Spleen (tissue), 11 donors: ENCODE measurements at regions not wholly inside any gene's neighbourhood (a gene's known extent, or its start where the extent isn't known, plus 50 kb on each side); places are given as distances from the start of the nearest gene placed in this dataset.

Experiments used
- DNase-seq: peaks from one replicate; pipeline ENCODE4 v3.0.0-alpha.2; 2020
- H3K27ac ChIP-seq, 8 donors: fragments of 200-600 bp; sonication (generic) in 7 of 8; 1 replicate in 4 of 8; 2 replicates in 4 of 8; pipeline versions ENCODE4 v1.5.0 to v1.8.0; 2016 to 2021; ENCODE audit warnings: inconsistent platforms in 4 of 8, mild to moderate bottlenecking in 4 of 8, moderate library complexity in 1 of 8
- H3K27me3 ChIP-seq, 7 donors: fragments of 200-600 bp; sonication (generic) in 6 of 7; replicated peaks in 1 of 7; 1 replicate in 4 of 7; 2 replicates in 3 of 7; pipeline versions ENCODE4 v1.5.0 to v1.8.0; 2016 to 2021; ENCODE audit warnings: inconsistent platforms in 3 of 7, mild to moderate bottlenecking in 1 of 7
- H3K36me3 ChIP-seq, 6 donors: fragments of 200-600 bp; sonication (generic) in 5 of 6; 1 replicate in 4 of 6; 2 replicates in 2 of 6; pipeline versions ENCODE4 v1.5.0 to v1.8.0; 2016 to 2021; ENCODE audit warnings: inconsistent platforms in 2 of 6
- H3K4me1 ChIP-seq, 6 donors: fragments of 200-600 bp; sonication (generic) in 5 of 6; 1 replicate in 3 of 6; 2 replicates in 3 of 6; pipeline versions ENCODE4 v1.5.0 to v1.8.0; 2016 to 2021; ENCODE audit warnings: inconsistent platforms in 3 of 6
- H3K4me3 ChIP-seq, 8 donors: fragments of 200-600 bp; sonication (generic) in 7 of 8; 1 replicate in 4 of 8; 2 replicates in 4 of 8; pipeline versions ENCODE4 v1.5.0 to v1.8.0; 2016 to 2021; ENCODE audit warnings: inconsistent platforms in 4 of 8, mild to moderate bottlenecking in 4 of 8, moderate library complexity in 2 of 8
- H3K9me3 ChIP-seq, 8 donors: fragments of 200-600 bp; sonication (generic) in 7 of 8; 1 replicate in 4 of 8; 2 replicates in 4 of 8; pipeline versions ENCODE4 v1.5.0 to v1.8.0; 2016 to 2021; ENCODE audit warnings: inconsistent platforms in 4 of 8
- POLR2A ChIP-seq, 3 donors: fragments of 450-650 bp; IDR thresholded peaks; one replicate each; pipeline ENCODE4 v1.5.1; 2017; ENCODE audit warnings: antibody characterized with exemption in 3 of 3, mild to moderate bottlenecking in 1 of 3
- POLR2AphosphoS5 ChIP-seq, 3 donors: sonication (generic); formaldehyde crosslinking; IDR thresholded peaks; one replicate each; pipeline ENCODE4 v1.5.1; 2017; ENCODE audit warnings: antibody characterized with exemption in 3 of 3
- WGBS, 5 donors: extraction: QIAGEN DNeasy Blood & Tissue Kit in 3 of 5; methylation state at CpG; one replicate each; pipeline versions ENCODE4 v1.1.5 to v1.1.7; 2013 to 2018; 5-methylcytosine and 5-hydroxymethylcytosine counted together
- intact Hi-C: fragments of 100-400 bp; cut with DNase I; formaldehyde crosslinking; loops from one replicate; pipeline ENCODE4 v1.15.0; 2023; ENCODE audit warnings: low total_unique reads
- TF ChIP-seq, protein P1 (sequence below), 11 experiments: fragments of 200-600 bp in 7 of 11; fragments of 450-650 bp in 4 of 11; sonication (generic) in 4 of 11; IDR thresholded peaks in 8 of 11; conservative IDR thresholded peaks in 3 of 11; 1 replicate in 7 of 11; 2 replicates in 4 of 11; pipeline versions ENCODE4 v1.4.0 to v1.8.0; 2016 to 2021; ENCODE audit warnings: antibody characterized with exemption in 11 of 11, inconsistent platforms in 4 of 11, mild to moderate bottlenecking in 1 of 11
- donor health status: healthy with polysubstance abuse.
- donor health status: DM: no; HTN: no; CAD: no; lungs with moderate emphysema.
- donor health status: DM: no; HTN: no; CAD: no.
- donor health status: Bipolar disorder and iron deficiency.
- donor health status: healthy.
- donor health status: DM: no; HTN: no; CAD: no.
- donor health status: DM: yes; HTN: yes; CAD: no.

DNA sequence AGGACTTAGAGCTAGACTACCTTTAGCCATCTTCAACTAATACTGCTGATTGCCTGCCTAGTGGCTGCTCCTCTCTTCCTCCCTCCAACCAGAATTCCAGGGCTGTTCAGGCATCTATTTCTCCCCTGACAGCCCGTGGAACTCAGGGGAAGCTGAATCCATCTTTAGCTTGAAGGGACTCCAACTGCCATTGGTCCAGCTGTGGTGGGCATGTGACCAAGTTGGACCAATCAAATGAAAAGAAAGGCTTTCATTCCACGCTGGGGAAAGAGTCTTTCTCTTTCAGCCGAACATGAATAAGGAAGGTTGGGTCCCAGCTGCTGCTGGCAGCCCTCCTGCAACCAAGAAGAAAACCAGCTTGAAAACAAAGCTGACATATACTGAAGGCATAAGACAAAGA, 168.5 kb upstream of the OBI1 start:
- no peaks in the 10 kb centered on the region for H3K4me1 ChIP-seq
- no peak for DNase-seq
- 52 to 71% (median 65%) methylated on average over 3 of the region's 3 CpGs for WGBS, 5 donors
- no peaks in the 10 kb centered on the region for H3K36me3 ChIP-seq
- TF ChIP-seq POLR2AphosphoS5 (IDR thresholded peaks at IDR 0.05), result no peak
- TF ChIP-seq, protein P1, sequence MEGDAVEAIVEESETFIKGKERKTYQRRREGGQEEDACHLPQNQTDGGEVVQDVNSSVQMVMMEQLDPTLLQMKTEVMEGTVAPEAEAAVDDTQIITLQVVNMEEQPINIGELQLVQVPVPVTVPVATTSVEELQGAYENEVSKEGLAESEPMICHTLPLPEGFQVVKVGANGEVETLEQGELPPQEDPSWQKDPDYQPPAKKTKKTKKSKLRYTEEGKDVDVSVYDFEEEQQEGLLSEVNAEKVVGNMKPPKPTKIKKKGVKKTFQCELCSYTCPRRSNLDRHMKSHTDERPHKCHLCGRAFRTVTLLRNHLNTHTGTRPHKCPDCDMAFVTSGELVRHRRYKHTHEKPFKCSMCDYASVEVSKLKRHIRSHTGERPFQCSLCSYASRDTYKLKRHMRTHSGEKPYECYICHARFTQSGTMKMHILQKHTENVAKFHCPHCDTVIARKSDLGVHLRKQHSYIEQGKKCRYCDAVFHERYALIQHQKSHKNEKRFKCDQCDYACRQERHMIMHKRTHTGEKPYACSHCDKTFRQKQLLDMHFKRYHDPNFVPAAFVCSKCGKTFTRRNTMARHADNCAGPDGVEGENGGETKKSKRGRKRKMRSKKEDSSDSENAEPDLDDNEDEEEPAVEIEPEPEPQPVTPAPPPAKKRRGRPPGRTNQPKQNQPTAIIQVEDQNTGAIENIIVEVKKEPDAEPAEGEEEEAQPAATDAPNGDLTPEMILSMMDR (IDR thresholded peaks at IDR 0.05 in 8 of 11, conservative IDR thresholded peaks at IDR 0.05 in 3 of 11), result no peak
- TF ChIP-seq POLR2A (IDR thresholded peaks at IDR 0.05), result no peak
- H3K9me3 ChIP-seq, result no peaks in the 10 kb centered on the region
- H3K27me3 ChIP-seq, result peaks cover 0 to 7% (median 0%) of the 10 kb centered on the region in 7 donors
- no peak overlapping the region for H3K4me3 ChIP-seq
- intact Hi-C loops, result no loop called here
- no peak overlapping the region for H3K27ac ChIP-seq

DNA sequence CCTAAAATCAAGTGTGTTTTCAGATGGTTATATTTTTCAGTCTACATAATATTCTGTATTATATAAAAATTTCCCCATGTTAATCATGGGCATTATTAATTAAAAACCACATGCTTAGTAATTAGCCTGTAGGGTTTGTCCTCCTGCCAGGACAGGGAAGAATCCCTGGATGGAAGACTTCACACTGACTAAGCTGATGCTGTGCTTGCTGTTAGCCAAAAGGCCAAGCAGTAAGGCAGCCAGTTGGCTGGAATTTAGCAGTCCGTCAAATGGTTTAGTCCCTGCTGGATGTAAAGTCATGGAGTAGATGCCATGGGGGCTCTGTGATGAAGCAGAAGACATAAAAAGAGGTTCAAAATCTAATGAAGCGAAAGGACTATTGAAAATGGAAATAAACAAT, 168.0 kb upstream of the OBI1 start:
- no peak for DNase-seq
- 53 to 89% (median 70%) methylated on average over 2 of the region's 2 CpGs for WGBS, 5 donors
- Histone ChIP-seq H3K9me3 (no peaks in the 10 kb centered on the region), H3K4me3 (no peak overlapping the region), H3K4me1 (no peaks in the 10 kb centered on the region), H3K36me3 (no peaks in the 10 kb centered on the region), H3K27me3 (peaks cover 0 to 7% (median 0%) of the 10 kb centered on the region in 7 donors), H3K27ac (no peak overlapping the region)
- intact Hi-C loops, result no loop called here
- TF ChIP-seq POLR2A (IDR thresholded peaks at IDR 0.05) (no peak), POLR2AphosphoS5 (IDR thresholded peaks at IDR 0.05) (no peak)
- TF ChIP-seq, protein P1 (IDR thresholded peaks at IDR 0.05 in 8 of 11, conservative IDR thresholded peaks at IDR 0.05 in 3 of 11), result no peak

DNA sequence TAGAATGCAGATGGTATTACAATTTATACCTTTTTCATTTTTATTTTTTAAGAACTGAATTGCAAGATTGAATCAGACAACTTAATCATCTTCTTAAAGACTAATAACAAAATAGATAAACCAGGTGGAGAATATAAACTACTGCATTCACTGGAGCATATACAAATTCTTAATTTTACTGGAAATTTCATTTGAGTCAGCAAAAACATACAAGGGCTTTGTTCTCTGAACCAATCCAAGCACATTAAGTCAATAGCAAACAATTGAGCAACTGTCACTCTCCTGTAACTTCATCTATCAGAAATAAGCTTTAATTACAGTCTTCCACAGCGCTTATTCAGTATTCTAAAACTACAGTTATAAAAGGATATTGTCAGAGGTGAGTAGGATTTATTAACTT, 167.4 kb upstream of the OBI1 start:
- intact Hi-C loops, result no loop called here
- Histone ChIP-seq H3K4me1 (no peaks in the 10 kb centered on the region), H3K9me3 (no peaks in the 10 kb centered on the region), H3K27me3 (peaks cover 0 to 7% (median 0%) of the 10 kb centered on the region in 7 donors), H3K36me3 (no peaks in the 10 kb centered on the region), H3K27ac (no peak overlapping the region), H3K4me3 (no peak overlapping the region)
- no peak for DNase-seq
- TF ChIP-seq POLR2AphosphoS5 (IDR thresholded peaks at IDR 0.05) (no peak), POLR2A (IDR thresholded peaks at IDR 0.05) (no peak)
- TF ChIP-seq, protein P1 (IDR thresholded peaks at IDR 0.05 in 8 of 11, conservative IDR thresholded peaks at IDR 0.05 in 3 of 11), result no peak
- 88 to 92% (median 90%) methylated on average over 1 of the region's 1 CpG for WGBS, 5 donors

DNA sequence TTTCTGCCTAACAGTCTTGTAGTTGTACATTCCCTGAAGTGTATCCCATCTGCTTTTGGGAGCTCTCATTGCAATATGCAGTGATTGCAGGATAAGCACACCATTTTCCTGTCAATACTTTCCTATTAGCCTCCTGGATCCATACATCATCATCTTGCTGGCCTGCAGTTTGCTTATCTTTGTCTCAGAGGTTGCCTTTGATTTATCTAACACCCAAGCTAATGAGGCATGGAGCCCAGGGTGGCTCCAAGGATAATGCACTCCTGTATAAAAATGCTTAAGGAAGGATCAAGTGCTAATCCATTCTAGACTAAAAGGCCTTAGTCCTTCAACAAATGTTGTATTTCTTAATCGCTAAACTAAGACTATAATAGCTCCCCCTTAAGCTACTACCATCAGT, 161.6 kb upstream of the OBI1 start:
- Histone ChIP-seq H3K9me3 (no peaks in the 10 kb centered on the region), H3K4me3 (no peak overlapping the region), H3K36me3 (no peaks in the 10 kb centered on the region), H3K4me1 (no peaks in the 10 kb centered on the region), H3K27ac (no peak overlapping the region), H3K27me3 (no peaks in the 10 kb centered on the region)
- no peak for DNase-seq
- intact Hi-C loops, result no loop called here
- TF ChIP-seq POLR2A (IDR thresholded peaks at IDR 0.05) (no peak), POLR2AphosphoS5 (IDR thresholded peaks at IDR 0.05) (no peak)
- TF ChIP-seq, protein P1 (IDR thresholded peaks at IDR 0.05 in 8 of 11, conservative IDR thresholded peaks at IDR 0.05 in 3 of 11), result no peak
- WGBS, 5 donors, result 47 to 80% (median 63%) methylated on average over 1 of the region's 1 CpG
